Endothelial cell of umbilical vein (primary cell): ENCODE measurements at regions not wholly inside any gene's neighbourhood (a gene's known extent, or its start where the extent isn't known, plus 50 kb on each side); places are given as distances from the start of the nearest gene placed in this dataset.

Experiments used
- BruUV-seq: library from RNA; stranded (reverse); fragments of 400-500 nt; replicated peaks from 2 replicates; lab custom pipeline; 2021; lab: Mats Ljungman, UMichigan
- CTCF ChIA-PET: fragments of 300-600, 350-600 bp; sonication (Branson Sonifier 250); formaldehyde crosslinking; loops from one replicate; lab custom pipeline; 2021; ENCODE audit warnings: antibody characterized with exemption, inconsistent platforms; lab: Charles Lee
- POLR2A ChIA-PET: fragments of 300-600, 350-600 bp; sonication (Branson Sonifier 250); formaldehyde crosslinking; loops from one replicate; lab custom pipeline; 2021; ENCODE audit warnings: antibody characterized with exemption, inconsistent platforms; lab: Charles Lee
- DNase-seq: peaks from one replicate; pipeline ENCODE4 v3.0.0-alpha.2; 2011; ENCODE audit warnings: low read depth, low spot score
- FAIRE-seq: peaks from 2 replicates; lab custom pipeline; 2011; peaks lifted over from hg19 to GRCh38; lab: Jason Lieb, UNC
- H2AFZ ChIP-seq: 2 replicates; pipeline ENCODE4 v1.6.0; 2012; ENCODE audit warnings: low read depth, low read length, control low read depth, inconsistent platforms
- H3K27ac ChIP-seq: 2 replicates; pipeline ENCODE4 v1.5.1; 2011; ENCODE audit warnings: low read depth, mild to moderate bottlenecking, control low read depth, low read length, moderate library complexity; ENCODE audit not compliant: insufficient read depth
- H3K27me3 ChIP-seq, 2 experiments: 2 replicates each; pipeline versions ENCODE4 v1.6.0 to v1.6.1; 2011; ENCODE audit warnings: low read length in 2 of 2, mixed read lengths in 1 of 2; ENCODE audit not compliant: control insufficient read depth in 2 of 2, insufficient read depth in 2 of 2
- H3K36me3 ChIP-seq, 2 experiments: 2 replicates in 1 of 2; 3 replicates in 1 of 2; pipeline ENCODE4 v1.5.1; 2011; ENCODE audit warnings: low read length in 2 of 2, mild to moderate bottlenecking in 1 of 2, moderate library complexity in 1 of 2; ENCODE audit not compliant: control insufficient read depth in 2 of 2, insufficient read depth in 2 of 2; ENCODE audit errors: extremely low read depth in 1 of 2
- H3K4me1 ChIP-seq: 3 replicates; pipeline ENCODE4 v1.5.1; 2011; ENCODE audit warnings: mild to moderate bottlenecking, low read length; ENCODE audit not compliant: control insufficient read depth, insufficient read depth; ENCODE audit errors: extremely low read depth
- H3K4me2 ChIP-seq: 2 replicates; pipeline ENCODE4 v1.6.1; 2011; ENCODE audit warnings: low read length, control low read depth, mixed read lengths; ENCODE audit not compliant: insufficient read depth
- H3K4me3 ChIP-seq, 3 experiments: fragments of 200-600 bp in 1 of 3; sonication (generic), shearing (Covaris generic) in 1 of 3; replicated peaks in 1 of 3; 2 replicates each; pipeline ENCODE4 v1.5.1; 2011 to 2016; ENCODE audit warnings: control low read depth in 3 of 3, low read length in 3 of 3, mild to moderate bottlenecking in 2 of 3, inconsistent platforms in 1 of 3, low read depth in 1 of 3, moderate library complexity in 1 of 3; ENCODE audit not compliant: insufficient read depth in 1 of 3
- H3K79me2 ChIP-seq: 2 replicates; pipeline ENCODE4 v1.6.0; 2012; ENCODE audit warnings: low read length, inconsistent platforms; ENCODE audit not compliant: control insufficient read depth, insufficient read depth
- H3K9ac ChIP-seq: replicated peaks from 2 replicates; pipeline ENCODE3; 2011; ENCODE audit warnings: low read length, control low read depth; ENCODE audit not compliant: insufficient read depth; ENCODE audit errors: extremely low read depth
- H3K9me1 ChIP-seq: replicated peaks from 3 replicates; pipeline ENCODE4 v1.6.0; 2011; ENCODE audit warnings: mild to moderate bottlenecking, low read length; ENCODE audit not compliant: control insufficient read depth, insufficient read depth; ENCODE audit errors: extremely low read depth
- H3K9me3 ChIP-seq: replicated peaks from 2 replicates; pipeline ENCODE4 v1.5.1; 2012; ENCODE audit warnings: low read length, inconsistent platforms; ENCODE audit not compliant: control insufficient read depth, insufficient read depth
- H4K20me1 ChIP-seq: replicated peaks from 2 replicates; pipeline ENCODE3; 2011; ENCODE audit warnings: mild to moderate bottlenecking, low read length; ENCODE audit not compliant: control insufficient read depth, insufficient read depth; ENCODE audit errors: extremely low read depth
- FOS ChIP-seq: IDR thresholded peaks from 2 replicates; pipeline ENCODE4 v1.6.1; 2011; ENCODE audit warnings: mild to moderate bottlenecking, low read length, moderate library complexity, borderline replicate concordance; ENCODE audit not compliant: insufficient read depth
- GATA2 ChIP-seq: IDR thresholded peaks from 2 replicates; pipeline ENCODE4 v1.7.0; 2011; ENCODE audit warnings: low read depth, mild to moderate bottlenecking, moderate library complexity, mixed read lengths, low read length; ENCODE audit not compliant: insufficient read length, insufficient read depth
- JUN ChIP-seq: IDR thresholded peaks from 2 replicates; pipeline ENCODE4 v1.6.1; 2011; ENCODE audit warnings: borderline replicate concordance, low read depth; ENCODE audit not compliant: insufficient read length, insufficient read depth
- POLR2A ChIP-seq: IDR thresholded peaks from 2 replicates; pipeline ENCODE4 v1.6.1; 2012; ENCODE audit warnings: low read depth, mild to moderate bottlenecking, control low read depth, low read length
- POLR2AphosphoS5 ChIP-seq: IDR thresholded peaks from 2 replicates; pipeline ENCODE4 v1.6.1; 2012; ENCODE audit warnings: low read depth, mild to moderate bottlenecking, control low read depth, low read length, moderate library complexity; ENCODE audit not compliant: insufficient read depth
- dilution Hi-C: fragments of 300-500 bp; cut with MboI; formaldehyde crosslinking; loops from one replicate; pipeline ENCODE4 v1.15.0; 2019; ENCODE audit warnings: low sequenced_read_pairs; ENCODE audit not compliant: extremely low pct_ligation_motif_present
- intact Hi-C: fragments of 100-400 bp; cut with micrococcal nuclease; formaldehyde crosslinking; loops from one replicate; pipeline ENCODE4 v1.10.0; 2022
- TF ChIP-seq, protein P1 (sequence below): IDR thresholded peaks from 2 replicates; pipeline ENCODE4 v1.6.1; 2011; ENCODE audit not compliant: insufficient read depth, insufficient read length
- TF ChIP-seq, protein P2 (sequence below), 2 donors: IDR thresholded peaks; 1 replicate in 1 of 2; 2 replicates in 1 of 2; pipeline ENCODE4 v1.5.1; 2011; ENCODE audit warnings: low read length in 2 of 2, mild to moderate bottlenecking in 2 of 2, moderate library complexity in 2 of 2, control low read depth in 1 of 2, inconsistent platforms in 1 of 2, low read depth in 1 of 2; ENCODE audit not compliant: insufficient read depth in 1 of 2; ENCODE audit errors: extremely low read depth in 1 of 2

DNA sequence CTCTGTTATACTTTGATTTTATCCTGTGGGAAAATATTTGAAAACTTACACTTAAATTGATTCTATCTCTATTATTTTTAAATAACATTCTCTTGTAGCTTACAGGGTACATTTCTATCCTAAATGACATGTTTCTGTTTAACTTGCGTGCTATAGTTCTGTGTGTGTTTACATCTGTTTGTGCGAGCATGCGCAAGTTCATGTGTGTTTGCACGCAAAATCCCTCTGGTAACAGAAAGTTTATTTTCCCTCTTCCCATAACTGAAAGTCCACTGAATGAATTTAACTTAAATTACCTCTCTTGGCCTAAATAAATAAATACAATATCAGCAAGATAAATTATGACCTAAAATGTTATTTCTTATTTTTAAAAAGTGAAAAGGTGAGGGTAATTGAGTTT, 117.3 kb upstream of the NEO1 start:
- Histone ChIP-seq H3K36me3 (no peaks in the 10 kb centered on the region), H3K4me3 (no peak overlapping the region), H3K4me1 (no peaks in the 10 kb centered on the region), H3K9me1 (no peaks in the 10 kb centered on the region), H3K27ac (no peak overlapping the region), H2AFZ (no peak overlapping the region), H3K9ac (no peak overlapping the region), H3K4me2 (no peak overlapping the region), H3K79me2 (no peaks in the 10 kb centered on the region), H4K20me1 (no peaks in the 10 kb centered on the region), H3K27me3 (no peaks in the 10 kb centered on the region), H3K9me3 (no peaks in the 10 kb centered on the region)
- ChIA-PET POLR2A (no interaction called here), CTCF (no interaction called here)
- BruUV-seq: no TSS peak
- DNase-seq (no peak), FAIRE-seq (no peak)
- TF ChIP-seq POLR2AphosphoS5 (no peak), POLR2A (no peak), JUN (no peak), GATA2 (no peak), FOS (no peak)
- TF ChIP-seq, protein P1, sequence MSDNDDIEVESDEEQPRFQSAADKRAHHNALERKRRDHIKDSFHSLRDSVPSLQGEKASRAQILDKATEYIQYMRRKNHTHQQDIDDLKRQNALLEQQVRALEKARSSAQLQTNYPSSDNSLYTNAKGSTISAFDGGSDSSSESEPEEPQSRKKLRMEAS: no peak
- TF ChIP-seq, protein P2, sequence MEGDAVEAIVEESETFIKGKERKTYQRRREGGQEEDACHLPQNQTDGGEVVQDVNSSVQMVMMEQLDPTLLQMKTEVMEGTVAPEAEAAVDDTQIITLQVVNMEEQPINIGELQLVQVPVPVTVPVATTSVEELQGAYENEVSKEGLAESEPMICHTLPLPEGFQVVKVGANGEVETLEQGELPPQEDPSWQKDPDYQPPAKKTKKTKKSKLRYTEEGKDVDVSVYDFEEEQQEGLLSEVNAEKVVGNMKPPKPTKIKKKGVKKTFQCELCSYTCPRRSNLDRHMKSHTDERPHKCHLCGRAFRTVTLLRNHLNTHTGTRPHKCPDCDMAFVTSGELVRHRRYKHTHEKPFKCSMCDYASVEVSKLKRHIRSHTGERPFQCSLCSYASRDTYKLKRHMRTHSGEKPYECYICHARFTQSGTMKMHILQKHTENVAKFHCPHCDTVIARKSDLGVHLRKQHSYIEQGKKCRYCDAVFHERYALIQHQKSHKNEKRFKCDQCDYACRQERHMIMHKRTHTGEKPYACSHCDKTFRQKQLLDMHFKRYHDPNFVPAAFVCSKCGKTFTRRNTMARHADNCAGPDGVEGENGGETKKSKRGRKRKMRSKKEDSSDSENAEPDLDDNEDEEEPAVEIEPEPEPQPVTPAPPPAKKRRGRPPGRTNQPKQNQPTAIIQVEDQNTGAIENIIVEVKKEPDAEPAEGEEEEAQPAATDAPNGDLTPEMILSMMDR (IDR thresholded peaks at IDR 0.05; ENCODE audit: extremely low read depth in 1 of 2, insufficient read depth in 1 of 2, low read depth in 1 of 2, low read length in 2 of 2): no peak
- dilution Hi-C loops: no loop called here
- intact Hi-C loops: no loop called here
